22Rv1 (cell line): ENCODE measurements at regions not wholly inside any gene's neighbourhood (a gene's known extent, or its start where the extent isn't known, plus 50 kb on each side); places are given as distances from the start of the nearest gene placed in this dataset.

Source experiments
- ZFX ChIP-seq: fragments of 450-650 bp; IDR thresholded peaks from 2 replicates; pipeline ENCODE4 v1.6.1; 2017; ENCODE audit warnings: antibody characterized with exemption, borderline replicate concordance
- TF ChIP-seq, protein P1 (sequence below): fragments of 450-650 bp; IDR thresholded peaks from 2 replicates; pipeline ENCODE4 v1.5.1; 2017; ENCODE audit warnings: mild to moderate bottlenecking

DNA sequence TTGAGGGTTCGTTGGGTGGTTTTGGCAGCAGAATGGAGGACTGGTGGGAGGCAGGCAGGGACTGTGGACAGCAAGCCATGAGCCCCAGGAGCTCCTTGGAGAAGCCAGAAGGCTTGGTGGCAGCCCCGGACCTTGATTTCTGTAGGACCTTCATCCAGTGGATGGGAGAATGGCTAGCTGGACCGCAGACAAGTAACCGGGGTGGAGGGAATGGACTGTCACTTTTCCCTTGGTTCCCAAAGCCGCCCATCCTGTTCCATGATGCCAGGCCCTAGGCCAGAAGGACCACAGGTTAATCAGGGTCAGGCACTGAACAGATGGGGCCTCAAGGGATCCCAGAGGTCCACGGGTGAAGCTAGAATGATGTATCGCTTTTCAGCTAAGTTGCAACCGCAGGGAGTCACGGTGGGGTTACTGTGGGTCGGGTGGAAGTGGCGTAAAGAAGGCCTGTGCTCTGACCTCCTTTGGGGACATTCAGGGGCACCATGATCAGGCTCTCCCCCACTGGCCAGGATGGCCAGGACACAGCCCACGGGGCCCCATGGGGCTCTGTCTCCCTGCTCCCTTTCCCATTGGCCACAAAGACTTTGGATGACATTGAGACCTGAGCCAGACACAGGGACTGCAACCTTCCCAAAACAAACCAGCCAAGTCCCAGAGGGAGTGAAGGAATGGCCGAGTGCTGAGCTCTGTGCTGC, 66.9 kb upstream of the MRTFB start:
- TF ChIP-seq, protein P1, sequence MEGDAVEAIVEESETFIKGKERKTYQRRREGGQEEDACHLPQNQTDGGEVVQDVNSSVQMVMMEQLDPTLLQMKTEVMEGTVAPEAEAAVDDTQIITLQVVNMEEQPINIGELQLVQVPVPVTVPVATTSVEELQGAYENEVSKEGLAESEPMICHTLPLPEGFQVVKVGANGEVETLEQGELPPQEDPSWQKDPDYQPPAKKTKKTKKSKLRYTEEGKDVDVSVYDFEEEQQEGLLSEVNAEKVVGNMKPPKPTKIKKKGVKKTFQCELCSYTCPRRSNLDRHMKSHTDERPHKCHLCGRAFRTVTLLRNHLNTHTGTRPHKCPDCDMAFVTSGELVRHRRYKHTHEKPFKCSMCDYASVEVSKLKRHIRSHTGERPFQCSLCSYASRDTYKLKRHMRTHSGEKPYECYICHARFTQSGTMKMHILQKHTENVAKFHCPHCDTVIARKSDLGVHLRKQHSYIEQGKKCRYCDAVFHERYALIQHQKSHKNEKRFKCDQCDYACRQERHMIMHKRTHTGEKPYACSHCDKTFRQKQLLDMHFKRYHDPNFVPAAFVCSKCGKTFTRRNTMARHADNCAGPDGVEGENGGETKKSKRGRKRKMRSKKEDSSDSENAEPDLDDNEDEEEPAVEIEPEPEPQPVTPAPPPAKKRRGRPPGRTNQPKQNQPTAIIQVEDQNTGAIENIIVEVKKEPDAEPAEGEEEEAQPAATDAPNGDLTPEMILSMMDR = no peak
- no peak for TF ChIP-seq ZFX
